IPS DF 4.7 (cell line): ENCODE measurements at regions not wholly inside any gene's neighbourhood (a gene's known extent, or its start where the extent isn't known, plus 50 kb on each side); places are given as distances from the start of the nearest gene placed in this dataset.

Experiments
- DNase-seq: peaks from one replicate; pipeline ENCODE4 v3.0.0-alpha.2; 2013; ENCODE audit warnings: low spot score; ENCODE audit errors: extremely low read depth

DNA sequence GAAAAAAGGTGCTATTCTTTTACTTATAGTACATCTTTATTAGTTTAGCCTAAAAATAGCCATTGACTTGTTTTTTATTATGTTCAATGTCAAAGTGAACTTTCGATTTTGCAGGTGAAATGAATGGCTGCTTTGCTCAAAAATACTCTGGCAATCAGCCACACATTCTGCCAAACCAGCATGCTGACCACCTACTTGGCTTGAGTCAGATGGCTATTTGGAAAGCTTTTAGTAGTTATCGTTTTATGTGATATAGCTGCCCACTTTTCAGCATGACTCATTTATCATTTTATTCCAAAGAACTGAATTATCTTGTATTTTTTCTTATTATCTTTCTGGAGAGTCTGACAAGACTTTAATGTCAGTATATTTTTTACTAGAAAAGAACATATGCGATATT lies 1615.8 kb upstream of the TMEFF2 start:
- DNase-seq = no peak

DNA sequence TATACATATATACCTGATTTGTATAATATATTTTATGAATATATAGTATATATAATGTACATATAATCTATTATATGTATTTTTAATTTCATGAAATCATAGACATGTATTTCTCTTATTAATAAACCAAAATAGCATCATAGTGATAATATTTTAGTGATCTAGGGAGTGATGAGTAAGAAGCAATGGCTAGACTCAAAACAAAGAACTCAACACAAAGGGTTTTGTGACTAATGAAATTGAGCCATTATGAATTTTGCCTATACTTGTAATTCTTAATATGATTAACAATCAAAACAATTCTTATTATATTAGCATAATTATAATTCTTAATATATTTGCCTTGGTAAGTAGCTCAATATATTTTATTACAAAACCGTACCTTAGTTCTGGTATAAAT lies 1614.1 kb upstream of the TMEFF2 start:
- no peak for DNase-seq

DNA sequence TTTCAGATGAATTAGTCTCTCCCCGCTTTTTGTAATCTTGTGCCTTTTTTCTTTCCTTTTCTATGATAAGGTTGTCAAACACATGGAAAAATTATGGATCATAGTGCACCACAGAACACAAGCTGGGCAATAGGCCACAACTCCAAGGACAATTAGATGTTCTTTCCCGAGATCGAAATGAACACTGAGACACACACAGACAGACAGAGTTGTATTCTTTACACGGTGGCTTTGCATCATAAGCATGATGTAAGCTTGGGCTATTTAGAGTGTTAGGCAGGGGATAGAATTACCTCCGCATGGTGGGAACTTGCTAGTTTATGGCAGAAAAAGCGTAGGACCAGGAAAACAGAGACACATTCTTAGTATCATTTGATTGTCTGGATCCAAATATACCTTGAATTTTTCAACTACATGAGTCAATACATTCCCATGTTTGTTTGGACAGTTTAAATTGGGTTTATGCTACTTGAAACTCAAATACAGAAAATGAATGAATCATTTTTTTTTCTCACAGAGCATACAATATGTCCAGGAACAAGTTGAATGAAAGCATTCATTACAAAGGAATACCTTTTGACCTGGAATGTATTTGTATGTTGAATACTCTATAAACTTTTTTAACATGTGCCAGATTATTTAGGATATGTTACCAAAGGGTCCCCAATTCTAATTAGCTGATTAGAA lies 1611.5 kb upstream of the TMEFF2 start:
- DNase-seq = no peak

DNA sequence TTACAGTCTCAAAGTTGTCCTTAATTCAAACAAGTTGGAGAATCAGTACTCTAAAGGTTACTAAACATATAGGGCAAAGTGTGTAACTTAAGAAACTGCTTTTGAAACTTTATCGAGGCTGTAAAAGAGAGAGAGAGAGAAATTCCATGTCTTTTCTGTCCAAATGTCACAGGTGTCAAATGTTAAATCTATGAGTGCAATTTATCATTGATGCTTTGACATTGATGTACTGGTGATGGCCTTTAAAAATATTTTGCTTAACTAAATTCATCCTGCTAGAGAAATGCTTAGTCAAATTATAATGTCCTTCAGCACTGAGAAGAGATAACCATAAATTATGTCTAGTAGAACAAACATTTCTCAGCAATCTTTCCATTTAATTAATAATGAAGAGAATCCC lies 1602.1 kb upstream of the TMEFF2 start:
- no peak for DNase-seq

DNA sequence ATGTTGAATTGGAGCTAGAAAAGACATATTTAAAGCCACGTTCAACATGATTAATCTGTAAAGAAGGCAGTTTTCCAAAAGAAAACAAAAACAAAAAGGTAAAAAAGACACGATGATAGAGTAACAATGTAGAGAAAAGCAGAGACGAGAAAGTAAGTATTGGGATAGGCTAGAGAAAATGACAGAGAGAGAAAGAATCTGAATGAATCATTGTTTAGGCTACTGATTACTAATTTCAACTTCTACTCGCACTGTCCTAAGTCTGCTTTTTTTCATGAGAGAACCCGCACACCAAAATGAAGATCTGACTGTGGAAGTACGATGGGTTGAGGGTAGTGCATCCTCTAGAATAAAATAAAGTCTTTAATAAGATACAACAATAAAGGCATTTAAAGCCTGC lies 1599.2 kb upstream of the TMEFF2 start:
- DNase-seq = no peak

DNA sequence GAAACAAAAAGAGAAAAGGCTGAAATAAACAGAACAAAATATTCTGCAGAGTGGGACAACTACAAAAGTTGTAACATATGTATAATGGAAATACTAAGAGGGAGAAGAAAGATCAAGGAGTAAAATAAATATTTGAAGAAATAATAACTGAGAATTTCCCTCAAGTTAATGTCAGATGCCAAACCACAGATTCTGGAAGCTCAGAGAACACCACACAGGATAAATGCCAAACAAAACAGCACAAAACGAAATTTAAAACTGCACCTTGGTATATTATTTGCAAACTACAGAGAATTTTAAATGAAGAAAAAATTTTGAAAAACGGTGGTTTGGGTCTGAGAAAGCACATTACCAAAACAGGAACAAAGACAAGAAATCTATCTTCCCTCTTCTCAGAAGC lies 1588.9 kb upstream of the TMEFF2 start:
- DNase-seq = no peak

DNA sequence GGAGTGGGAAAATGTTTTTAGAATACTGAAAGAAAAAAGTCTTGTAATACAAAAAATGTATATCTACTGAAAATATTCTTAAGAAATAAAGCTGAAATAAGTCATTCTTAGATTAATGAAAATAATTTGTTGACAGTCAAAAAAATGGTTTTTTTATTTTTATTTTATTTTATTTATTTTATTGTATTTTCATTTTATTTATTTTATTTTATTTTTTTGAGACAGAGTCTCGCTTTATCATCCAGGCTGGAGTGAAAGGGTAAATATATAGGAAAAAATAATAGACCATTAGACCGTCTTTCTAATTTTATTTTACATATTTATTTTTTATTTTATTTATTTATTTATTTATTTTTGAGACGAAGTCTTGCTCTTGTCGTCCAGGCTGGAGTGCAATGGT lies 1583.6 kb upstream of the TMEFF2 start:
- DNase-seq = no peak

DNA sequence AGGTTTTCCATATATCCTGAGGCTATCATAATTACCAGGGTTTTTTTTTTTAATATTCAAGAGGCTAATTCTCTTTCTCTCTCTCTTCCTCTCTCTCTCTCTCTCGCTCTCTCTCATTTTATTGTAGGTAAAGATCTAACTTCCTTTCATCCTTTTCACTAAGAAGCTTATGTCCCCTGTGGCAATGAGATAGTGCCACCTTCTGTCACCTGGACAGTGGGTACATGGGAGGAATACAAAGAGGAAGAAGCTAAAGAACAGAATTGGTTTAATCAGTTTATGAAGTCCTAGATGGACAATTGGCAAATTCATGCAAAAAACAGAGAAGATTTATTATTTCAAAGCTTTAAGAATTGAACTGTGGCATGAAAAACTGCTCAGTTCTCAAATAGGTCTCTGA lies 1582.3 kb upstream of the TMEFF2 start:
- no peak for DNase-seq

DNA sequence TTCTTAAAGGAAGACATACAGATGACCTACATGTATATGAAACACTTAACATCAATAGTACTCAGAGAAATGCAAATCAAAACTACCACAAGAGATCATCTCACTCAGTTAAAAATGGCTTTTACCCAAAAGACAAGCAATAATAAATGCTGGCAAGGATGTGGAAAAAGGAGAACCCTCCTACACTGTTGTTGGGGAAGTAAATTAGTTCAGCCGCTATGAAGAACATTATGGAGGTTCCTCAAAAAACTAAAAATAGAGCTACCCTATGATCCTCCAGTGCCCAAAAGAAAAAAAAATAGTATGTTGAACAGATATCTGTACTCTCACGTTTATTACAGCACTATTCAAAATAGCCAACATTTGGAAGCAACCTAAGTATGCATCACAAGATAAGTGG lies 1579.4 kb upstream of the TMEFF2 start:
- DNase-seq = no peak

DNA sequence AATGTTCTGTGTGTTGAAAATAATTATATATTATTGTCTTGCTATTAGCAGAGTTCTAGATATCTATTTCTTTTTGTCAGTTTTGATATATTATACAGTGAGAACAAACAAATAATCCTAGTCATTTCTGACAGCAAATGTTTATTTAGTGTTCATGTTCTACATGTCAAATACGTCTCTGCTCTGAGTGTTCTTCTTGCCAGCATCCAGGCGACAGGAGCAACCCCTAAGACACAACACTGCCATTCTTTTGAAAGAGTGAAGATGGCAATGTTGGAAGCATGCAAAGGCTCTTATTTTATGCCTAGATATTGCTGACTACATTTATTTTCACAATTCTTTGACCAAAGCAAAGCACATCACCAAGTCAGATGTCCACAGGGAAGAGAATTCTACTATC lies 1556.6 kb upstream of the TMEFF2 start:
- DNase-seq = no peak

DNA sequence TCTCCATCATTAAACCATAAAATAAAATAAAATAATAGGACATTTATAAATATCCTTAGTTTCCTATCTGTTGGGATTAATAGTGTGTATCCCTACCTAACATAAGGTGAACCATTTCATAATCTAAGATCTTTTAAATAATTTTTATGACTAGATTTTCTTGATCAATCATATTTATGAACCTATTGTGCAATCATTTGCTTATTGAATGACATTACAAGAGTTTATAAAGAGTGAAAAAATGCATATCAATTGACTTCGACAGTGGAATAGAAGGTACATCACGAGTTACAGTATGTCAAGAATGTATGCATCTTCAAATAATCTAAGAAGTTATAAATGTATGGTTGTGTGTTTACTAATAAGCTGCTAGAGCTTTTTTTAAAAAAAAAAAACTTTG lies 1554.8 kb upstream of the TMEFF2 start:
- DNase-seq = no peak

DNA sequence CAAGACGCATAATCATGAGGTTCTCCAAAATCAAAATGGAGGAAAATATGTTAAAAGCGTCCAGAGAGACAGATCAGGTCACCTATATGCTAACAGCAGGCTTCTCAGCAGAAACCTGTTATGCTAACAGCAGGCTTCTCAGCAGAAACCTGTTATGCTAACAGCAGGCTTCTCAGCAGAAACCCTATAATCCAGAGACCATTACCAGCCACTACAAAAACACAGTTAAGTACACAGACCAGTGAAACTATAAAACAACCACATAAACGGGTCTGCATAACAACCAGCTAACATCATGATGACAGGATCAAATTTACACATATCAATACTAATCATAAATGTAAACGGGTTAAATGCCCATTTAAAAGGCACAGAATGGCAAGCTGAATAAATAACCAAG lies 1548.4 kb upstream of the TMEFF2 start:
- DNase-seq = no peak

DNA sequence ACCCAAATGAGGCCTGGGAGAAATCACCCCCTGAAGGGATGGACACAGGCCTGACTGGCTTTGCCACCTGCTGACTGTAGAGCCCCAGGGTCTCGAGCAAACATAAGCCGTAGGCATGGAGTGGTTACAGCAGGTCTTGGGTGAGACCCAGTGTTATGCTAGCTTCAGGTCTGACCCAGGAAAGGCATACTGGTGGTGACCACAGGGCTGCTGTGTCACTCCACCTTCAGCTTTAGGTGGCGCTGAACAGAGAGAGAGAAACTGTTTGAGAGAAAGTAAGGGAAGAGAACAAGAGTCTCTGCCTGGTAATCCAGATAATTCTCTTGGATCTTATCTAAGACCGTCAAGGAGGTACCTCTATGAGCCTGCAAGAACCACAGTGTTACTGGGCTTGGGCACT lies 1544.2 kb upstream of the TMEFF2 start:
- DNase-seq = no peak

DNA sequence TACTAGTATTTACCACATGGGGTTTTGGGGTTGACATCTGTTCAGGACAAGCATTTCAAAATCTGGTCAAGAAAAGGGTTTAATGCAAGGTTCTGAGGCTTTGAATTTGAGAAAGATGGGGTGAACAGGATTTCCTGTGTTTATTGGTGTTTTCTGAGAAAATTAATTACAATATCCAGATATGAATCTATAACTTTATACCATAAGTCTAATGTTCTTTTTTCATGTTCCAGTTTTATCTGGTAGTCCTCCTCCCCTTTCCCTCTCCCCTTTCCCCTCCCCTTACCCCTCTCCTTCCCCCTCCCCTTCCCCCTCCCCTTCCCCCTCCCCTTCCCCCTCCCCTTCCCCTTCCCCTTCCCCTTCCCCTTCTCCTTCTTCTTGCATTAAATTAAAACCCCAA lies 1518.2 kb upstream of the TMEFF2 start:
- DNase-seq = no peak

DNA sequence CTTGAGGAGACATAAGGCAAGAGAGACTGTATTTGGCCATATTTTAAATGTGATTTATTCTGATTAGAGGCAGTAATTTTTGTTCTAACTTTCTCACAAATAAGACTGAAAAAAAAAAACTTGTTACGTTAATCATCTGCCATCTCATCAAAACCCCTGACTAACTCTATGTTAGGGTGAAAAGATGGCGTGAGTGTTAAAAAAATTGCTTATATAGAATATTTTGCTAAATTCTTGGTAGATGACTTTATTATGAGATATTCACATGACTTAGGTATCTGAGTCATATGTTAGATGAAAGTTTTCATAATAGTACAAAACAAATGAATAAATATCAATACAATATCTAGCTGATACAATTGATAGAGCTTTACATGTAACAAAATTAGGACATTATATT lies 1508.7 kb upstream of the TMEFF2 start:
- no peak for DNase-seq

DNA sequence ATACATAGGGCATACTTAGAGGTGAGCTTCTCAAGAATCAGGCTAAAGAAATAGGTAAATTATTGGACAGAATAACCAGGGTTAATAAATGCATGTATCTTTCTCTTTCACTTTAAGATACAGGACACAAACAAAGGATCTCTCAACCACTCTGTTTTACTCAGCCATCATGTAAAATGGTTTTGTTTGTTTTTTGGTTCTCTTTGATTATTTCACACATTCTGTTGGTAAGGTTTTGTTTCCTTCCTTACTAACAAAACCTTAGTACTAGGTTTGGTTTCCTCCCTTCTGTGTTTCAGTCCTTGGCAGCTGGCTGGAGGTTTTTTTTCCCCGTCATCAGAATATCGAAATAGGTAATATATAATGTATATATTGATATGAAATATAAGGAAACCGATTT lies 1506.8 kb upstream of the TMEFF2 start:
- no peak for DNase-seq

DNA sequence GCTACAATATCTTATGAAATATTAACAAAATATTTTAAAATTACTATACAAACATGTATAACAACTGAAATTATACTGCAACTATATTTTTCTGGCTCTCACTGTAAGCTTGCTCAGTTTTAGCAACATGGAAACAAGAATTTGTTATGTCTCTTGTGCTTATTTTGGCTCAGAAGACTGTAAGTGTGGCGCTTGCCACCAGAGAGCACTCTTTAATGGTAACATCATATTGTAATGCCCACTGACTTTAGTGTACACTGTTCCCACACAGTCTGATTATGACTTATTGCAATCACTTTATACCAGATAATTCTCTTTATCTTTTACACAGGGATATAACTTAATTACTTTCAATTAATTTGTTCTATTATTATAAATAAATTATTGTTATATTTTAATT lies 1500.6 kb upstream of the TMEFF2 start:
- DNase-seq = no peak

DNA sequence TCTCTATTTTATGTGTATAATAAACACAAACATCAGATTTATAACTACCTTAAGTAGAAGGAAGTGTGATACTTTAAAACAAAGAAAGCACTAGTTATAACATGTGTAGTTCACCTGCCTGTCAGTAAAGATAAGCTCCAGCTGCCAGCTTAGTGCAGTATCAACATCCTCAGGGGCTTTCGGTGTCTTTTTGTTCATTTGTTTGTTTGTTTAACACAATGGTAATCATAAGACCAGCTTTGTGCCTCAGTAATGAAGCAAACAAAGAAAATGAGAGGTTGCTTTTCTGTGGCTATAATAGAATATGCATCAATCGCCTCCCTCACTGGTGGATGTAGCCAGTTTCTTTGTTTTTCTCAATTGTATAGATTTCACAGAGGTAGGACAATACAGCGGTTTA lies 1499.0 kb upstream of the TMEFF2 start:
- no peak for DNase-seq

DNA sequence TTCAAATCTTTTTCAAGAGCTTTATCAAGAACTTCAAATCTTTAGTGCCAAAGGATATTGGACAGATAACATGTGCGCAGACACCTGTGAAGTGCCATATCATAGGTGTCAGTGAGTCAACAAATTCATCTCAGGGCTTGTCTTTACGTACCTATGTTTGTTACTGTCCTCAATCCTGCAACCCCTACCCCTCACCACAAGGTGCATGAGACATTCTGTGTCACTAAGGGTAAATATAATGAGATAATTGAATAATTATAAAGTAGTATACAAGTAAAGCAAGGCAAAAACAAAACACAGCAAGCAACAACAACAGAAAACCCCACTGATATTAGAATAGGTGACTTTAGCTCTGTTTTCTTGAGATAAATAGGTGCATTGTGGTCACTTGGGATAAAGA lies 1495.8 kb upstream of the TMEFF2 start:
- no peak for DNase-seq

DNA sequence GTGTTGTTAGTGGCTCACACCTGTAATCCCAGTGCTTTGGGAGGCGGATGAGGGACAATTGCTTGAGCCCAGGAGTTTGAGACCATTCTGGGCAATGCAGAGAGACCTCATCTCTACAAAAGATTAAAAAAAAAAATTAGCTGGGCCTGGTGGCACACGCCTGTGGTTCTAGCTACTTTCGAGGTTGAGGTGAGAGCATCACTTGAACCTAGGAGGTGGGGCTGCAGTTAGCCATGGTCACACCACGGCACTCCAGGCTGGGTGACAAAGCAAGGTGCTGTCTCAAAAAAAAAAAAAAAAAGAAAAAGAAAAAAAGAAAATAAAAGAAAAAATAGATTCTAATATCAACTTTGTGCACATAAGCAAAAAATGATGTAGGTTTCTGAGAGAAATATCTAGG lies 1492.5 kb upstream of the TMEFF2 start:
- no peak for DNase-seq

DNA sequence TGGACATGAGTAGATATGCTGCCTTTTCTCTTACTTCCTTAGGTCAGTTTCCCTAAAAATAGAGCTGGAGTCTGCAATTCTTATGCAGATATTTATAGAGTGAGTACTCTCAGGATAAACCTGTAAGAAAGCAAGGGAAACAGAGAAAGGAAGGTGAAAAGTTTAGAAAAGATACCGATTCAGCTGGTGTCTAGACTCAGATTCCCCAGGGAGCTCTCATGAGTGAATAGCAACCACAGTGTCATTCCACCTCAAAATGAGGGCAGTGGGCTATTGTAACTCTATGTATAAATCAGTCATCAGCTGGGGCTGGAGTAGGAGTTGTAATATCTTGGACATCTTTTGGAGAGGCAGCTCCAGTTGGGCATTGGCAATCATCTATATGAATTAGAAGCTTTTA lies 1485.1 kb upstream of the TMEFF2 start:
- no peak for DNase-seq

DNA sequence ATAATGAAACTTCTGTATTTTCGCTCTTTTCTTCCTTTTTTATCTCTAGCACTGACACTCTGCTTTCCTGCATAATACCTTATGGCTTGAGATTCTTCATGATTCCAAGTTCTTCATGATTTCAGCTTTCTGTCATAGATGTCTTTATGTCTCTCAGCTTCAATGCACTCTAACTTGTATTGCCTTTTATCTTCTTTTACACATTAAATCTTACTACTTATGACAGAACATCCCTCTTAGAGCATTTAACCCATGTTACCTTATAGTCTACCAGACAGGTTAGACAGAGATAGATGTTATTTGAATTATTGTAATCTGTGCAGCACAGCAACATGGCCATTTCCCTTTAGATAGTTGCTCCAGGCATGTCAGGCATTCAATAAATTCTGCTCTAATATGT lies 1475.7 kb upstream of the TMEFF2 start:
- no peak for DNase-seq

DNA sequence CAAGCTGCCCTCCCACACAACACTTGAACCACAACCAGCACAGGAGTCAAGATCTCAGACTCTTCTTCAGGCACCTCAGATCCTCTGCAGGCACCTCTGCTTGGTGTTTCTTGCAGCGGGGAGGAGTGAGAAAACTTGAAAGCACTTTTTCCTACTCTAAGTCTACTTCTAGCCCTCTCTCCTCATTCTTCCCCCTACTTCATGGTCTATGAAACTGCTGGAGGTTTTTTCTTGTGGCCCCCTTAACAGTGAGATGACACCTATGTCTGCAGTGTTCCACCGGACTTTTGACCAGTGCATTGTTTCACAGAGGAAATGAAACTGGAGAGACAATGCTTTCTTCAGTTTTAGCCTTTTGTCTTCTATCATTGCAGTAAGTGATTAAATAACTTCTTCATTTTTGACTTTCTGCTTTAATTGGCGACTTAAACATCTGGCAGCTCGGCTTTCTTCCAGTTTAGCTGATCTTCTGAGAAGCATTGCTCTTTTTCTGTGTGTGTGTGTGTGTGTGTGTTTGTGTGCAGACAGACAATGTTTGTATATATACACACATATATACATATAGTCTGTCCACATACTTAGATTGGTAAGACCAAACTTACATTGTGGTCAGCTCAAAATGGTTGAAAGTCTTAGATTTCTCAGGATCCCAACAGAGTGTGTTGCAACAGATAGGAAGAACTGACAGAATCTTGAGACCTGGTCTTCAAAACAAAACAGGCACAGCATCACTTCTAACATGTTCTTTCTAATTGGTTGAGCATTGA lies 1474.0 kb upstream of the TMEFF2 start:
- DNase-seq = no peak

DNA sequence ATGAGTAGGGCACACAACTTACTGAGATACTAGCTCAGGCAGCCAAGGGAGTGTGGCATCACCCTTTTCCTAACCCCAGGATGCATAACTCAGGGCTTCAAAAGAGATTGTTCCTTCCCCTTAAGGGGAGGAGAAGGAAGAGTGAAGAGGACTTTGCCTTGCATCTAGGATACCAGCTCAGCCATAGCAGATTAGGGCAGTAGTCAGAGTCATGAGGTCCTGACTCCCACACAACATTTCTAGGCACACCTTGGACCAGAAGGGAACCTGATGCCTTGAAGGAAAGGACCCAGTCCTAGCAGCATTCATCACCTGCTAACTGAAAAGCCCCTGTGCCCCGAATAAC lies 1433.2 kb upstream of the TMEFF2 start:
- DNase-seq = no peak
